Upper lobe of right lung (tissue), 1 donor: ENCODE measurements at regions not wholly inside any gene's neighbourhood (a gene's known extent, or its start where the extent isn't known, plus 50 kb on each side); places are given as distances from the start of the nearest gene placed in this dataset.
A peak's percentile ranks its signal among the peaks of the same experiment; 100 is the strongest.

Experiments used
- ATAC-seq: fragments of 200-7000 bp; cut with Tn5 transposase; one replicate; pipeline ENCODE4 v1.9.1; 2020; ENCODE audit warnings: mild to moderate bottlenecking, moderate library complexity
- DNase-seq: peaks from one replicate; pipeline ENCODE4 v3.0.0-alpha.2; 2020
- H3K27ac ChIP-seq: fragments of 200-600 bp; one replicate; pipeline ENCODE4 v1.8.0; 2022
- H3K27me3 ChIP-seq: fragments of 200-600 bp; one replicate; pipeline ENCODE4 v1.8.0; 2022; ENCODE audit warnings: mild to moderate bottlenecking
- H3K36me3 ChIP-seq: fragments of 200-600 bp; one replicate; pipeline ENCODE4 v1.8.0; 2022
- H3K4me1 ChIP-seq: fragments of 200-600 bp; one replicate; pipeline ENCODE4 v1.8.0; 2022
- H3K4me3 ChIP-seq: fragments of 200-600 bp; one replicate; pipeline ENCODE4 v1.8.0; 2022; ENCODE audit warnings: mild to moderate bottlenecking
- H3K9me3 ChIP-seq: fragments of 200-600 bp; one replicate; pipeline ENCODE4 v1.8.0; 2022
- intact Hi-C: fragments of 100-400 bp; cut with DNase I; formaldehyde crosslinking; loops from one replicate; pipeline ENCODE4 v1.11.0; 2022
- TF ChIP-seq, protein P1 (sequence below): fragments of 200-600 bp; IDR thresholded peaks from one replicate; pipeline ENCODE4 v1.8.0; 2022; ENCODE audit warnings: antibody characterized with exemption
- donor health status: DM: no; HTN: yes; CAD: no; lungs with severe emphysema.

GRCh38 chr4:101471201-101471600 is 123.9 kb upstream of the PPP3CA start:
- Histone ChIP-seq H3K27ac (no peak overlapping the region), H3K4me1 (no peaks in the 10 kb centered on the region), H3K9me3 (no peaks in the 10 kb centered on the region), H3K27me3 (no peaks in the 10 kb centered on the region), H3K36me3 (no peaks in the 10 kb centered on the region), H3K4me3 (no peak overlapping the region)
- DNase-seq: no peak
- TF ChIP-seq, protein P1, sequence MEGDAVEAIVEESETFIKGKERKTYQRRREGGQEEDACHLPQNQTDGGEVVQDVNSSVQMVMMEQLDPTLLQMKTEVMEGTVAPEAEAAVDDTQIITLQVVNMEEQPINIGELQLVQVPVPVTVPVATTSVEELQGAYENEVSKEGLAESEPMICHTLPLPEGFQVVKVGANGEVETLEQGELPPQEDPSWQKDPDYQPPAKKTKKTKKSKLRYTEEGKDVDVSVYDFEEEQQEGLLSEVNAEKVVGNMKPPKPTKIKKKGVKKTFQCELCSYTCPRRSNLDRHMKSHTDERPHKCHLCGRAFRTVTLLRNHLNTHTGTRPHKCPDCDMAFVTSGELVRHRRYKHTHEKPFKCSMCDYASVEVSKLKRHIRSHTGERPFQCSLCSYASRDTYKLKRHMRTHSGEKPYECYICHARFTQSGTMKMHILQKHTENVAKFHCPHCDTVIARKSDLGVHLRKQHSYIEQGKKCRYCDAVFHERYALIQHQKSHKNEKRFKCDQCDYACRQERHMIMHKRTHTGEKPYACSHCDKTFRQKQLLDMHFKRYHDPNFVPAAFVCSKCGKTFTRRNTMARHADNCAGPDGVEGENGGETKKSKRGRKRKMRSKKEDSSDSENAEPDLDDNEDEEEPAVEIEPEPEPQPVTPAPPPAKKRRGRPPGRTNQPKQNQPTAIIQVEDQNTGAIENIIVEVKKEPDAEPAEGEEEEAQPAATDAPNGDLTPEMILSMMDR: no peak
- intact Hi-C loops: no loop called here
- ATAC-seq: no peak

- Histone ChIP-seq H3K27ac (no peak overlapping the region), H3K27me3 (no peaks in the 10 kb centered on the region), H3K4me1 (no peaks in the 10 kb centered on the region), H3K4me3 (no peak overlapping the region), H3K36me3 (no peaks in the 10 kb centered on the region), H3K9me3 (no peaks in the 10 kb centered on the region)
- DNase-seq: no peak
- ATAC-seq: no peak
- intact Hi-C loops: no loop called here
- TF ChIP-seq, protein P1: no peak
These were observed 117.3 kb upstream of the PPP3CA start for GRCh38 chr4:101464596-101464995.

DNA sequence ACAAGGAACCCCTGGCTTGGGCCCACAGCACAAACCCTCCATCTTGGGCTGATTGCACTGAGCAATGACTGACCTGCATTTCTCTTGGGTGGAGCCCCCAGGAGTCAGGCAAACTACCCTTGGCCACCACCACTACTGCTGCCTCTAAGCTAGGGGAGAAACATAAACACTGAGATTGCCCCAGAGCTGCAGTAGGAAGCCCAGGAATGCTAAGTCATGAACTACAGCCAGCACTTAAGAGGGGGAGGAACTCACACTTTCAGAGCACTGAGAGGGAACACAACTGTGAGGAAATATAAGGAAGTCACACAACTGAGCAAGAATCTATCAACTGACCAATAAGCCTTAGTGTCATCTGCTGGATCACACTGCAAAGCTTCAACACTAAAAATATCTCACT is 111.6 kb upstream of the PPP3CA start:
- Histone ChIP-seq H3K9me3 (no peaks in the 10 kb centered on the region), H3K36me3 (no peaks in the 10 kb centered on the region), H3K4me3 (no peak overlapping the region), H3K4me1 (no peaks in the 10 kb centered on the region), H3K27me3 (no peaks in the 10 kb centered on the region), H3K27ac (no peak overlapping the region)
- ATAC-seq (peak; percentile 54), DNase-seq (no peak)
- intact Hi-C loops: no loop called here
- TF ChIP-seq, protein P1: no peak

- TF ChIP-seq, protein P1: no peak
- intact Hi-C loops: no loop called here
- ATAC-seq: no peak
- Histone ChIP-seq H3K27me3 (no peaks in the 10 kb centered on the region), H3K27ac (no peak overlapping the region), H3K36me3 (no peaks in the 10 kb centered on the region), H3K4me3 (no peak overlapping the region), H3K9me3 (no peaks in the 10 kb centered on the region), H3K4me1 (no peaks in the 10 kb centered on the region)
- DNase-seq: no peak
These were observed 111.1 kb upstream of the PPP3CA start for GRCh38 chr4:101458473-101458872.

GRCh38 chr4:101451086-101451485 is 103.8 kb upstream of the PPP3CA start:
- Histone ChIP-seq H3K36me3 (no peaks in the 10 kb centered on the region), H3K9me3 (no peaks in the 10 kb centered on the region), H3K27me3 (no peaks in the 10 kb centered on the region), H3K4me3 (no peak overlapping the region), H3K27ac (no peak overlapping the region), H3K4me1 (no peaks in the 10 kb centered on the region)
- TF ChIP-seq, protein P1: no peak
- DNase-seq (no peak), ATAC-seq (no peak)
- intact Hi-C loops: no loop called here

- TF ChIP-seq, protein P1: no peak
- no peak overlapping the region for H3K27ac ChIP-seq
- ATAC-seq (no peak), DNase-seq (no peak)
- no peak overlapping the region for H3K4me3 ChIP-seq
- intact Hi-C loops: no loop called here
- H3K27me3 ChIP-seq: no peaks in the 10 kb centered on the region
- H3K4me1 ChIP-seq: no peaks in the 10 kb centered on the region
- H3K36me3 ChIP-seq: no peaks in the 10 kb centered on the region
- no peaks in the 10 kb centered on the region for H3K9me3 ChIP-seq
These were observed 94.1 kb upstream of the PPP3CA start for GRCh38 chr4:101441446-101441845.
